CD4-positive, alpha-beta T cell treated with Interleukin-12 subunit alpha and Interleukin-12 subunit beta, for 1 hour (primary cell): ENCODE measurements at regions not wholly inside any gene's neighbourhood (a gene's known extent, or its start where the extent isn't known, plus 50 kb on each side); places are given as distances from the start of the nearest gene placed in this dataset.
"Not testable (repeated sequence)": the region's sequence is repeated elsewhere in the genome, so short reads cannot be mapped to it uniquely, and the experiment has no call there.

ENCODE experiments used
- DNase-seq: peaks from one replicate; pipeline ENCODE4 v3.0.0-alpha.2; 2020

GRCh38 chr9:106119176-106119575 lies 424.8 kb downstream of the TMEM38B start:
- DNase-seq: no peak

- DNase-seq: no peak
These were observed 425.7 kb downstream of the TMEM38B start for GRCh38 chr9:106120071-106120470.

GRCh38 chr9:106127776-106128175 lies 433.4 kb downstream of the TMEM38B start:
- DNase-seq: no peak

- DNase-seq: no peak
These were observed 436.0 kb downstream of the TMEM38B start for GRCh38 chr9:106130374-106130773.

- DNase-seq: no peak
These were observed 449.4 kb downstream of the TMEM38B start for GRCh38 chr9:106143781-106144180.

GRCh38 chr9:106146066-106146840 lies 451.9 kb downstream of the TMEM38B start:
- DNase-seq: no peak

- DNase-seq: no peak
These were observed 452.5 kb downstream of the TMEM38B start for GRCh38 chr9:106146886-106147285.

GRCh38 chr9:106149956-106150355 lies 455.6 kb downstream of the TMEM38B start:
- DNase-seq: no peak

GRCh38 chr9:106156465-106156864 lies 462.1 kb downstream of the TMEM38B start:
- DNase-seq: no peak

GRCh38 chr9:106172265-106172664 lies 477.9 kb downstream of the TMEM38B start:
- no peak for DNase-seq

GRCh38 chr9:106174346-106174745 lies 480.0 kb downstream of the TMEM38B start:
- DNase-seq: no peak

GRCh38 chr9:106177216-106177615 lies 482.9 kb downstream of the TMEM38B start:
- no peak for DNase-seq

GRCh38 chr9:106179191-106179590 lies 484.9 kb downstream of the TMEM38B start:
- no peak for DNase-seq

GRCh38 chr9:106203815-106204516 lies 509.6 kb downstream of the TMEM38B start:
- DNase-seq: not testable (repeated sequence)

- no peak for DNase-seq
These were observed 513.0 kb downstream of the TMEM38B start for GRCh38 chr9:106207298-106207697.

- no peak for DNase-seq
These were observed 524.1 kb downstream of the TMEM38B start for GRCh38 chr9:106218427-106218826.

GRCh38 chr9:106218854-106219253 lies 524.5 kb downstream of the TMEM38B start:
- DNase-seq: no peak

GRCh38 chr9:106220415-106220814 lies 526.1 kb downstream of the TMEM38B start:
- no peak for DNase-seq

GRCh38 chr9:106228861-106229260 lies 534.5 kb downstream of the TMEM38B start:
- no peak for DNase-seq

GRCh38 chr9:106233116-106233515 lies 538.8 kb downstream of the TMEM38B start:
- DNase-seq: no peak

GRCh38 chr9:106260908-106261307 lies 566.6 kb downstream of the TMEM38B start:
- not testable (repeated sequence) for DNase-seq

GRCh38 chr9:106277966-106278365 lies 583.6 kb downstream of the TMEM38B start:
- DNase-seq: no peak

- DNase-seq: no peak
These were observed 579.2 kb upstream of the ZNF462 start for GRCh38 chr9:106283769-106284168.

- DNase-seq: no peak
These were observed 578.7 kb upstream of the ZNF462 start for GRCh38 chr9:106284296-106284695.
